Aorta (tissue), 5 donors: ENCODE measurements at regions not wholly inside any gene's neighbourhood (a gene's known extent, or its start where the extent isn't known, plus 50 kb on each side); places are given as distances from the start of the nearest gene placed in this dataset.
"Not testable (repeated sequence)": the region's sequence is repeated elsewhere in the genome, so short reads cannot be mapped to it uniquely, and the experiment has no call there.

Source experiments
- ATAC-seq: fragments of 200-7000 bp; cut with Tn5 transposase; one replicate; pipeline ENCODE4 v1.9.1; 2022; ENCODE audit warnings: moderate library complexity; ENCODE audit not compliant: low FRiP score
- DNase-seq, 2 donors: peaks; one replicate each; pipeline ENCODE4 v3.0.0-alpha.2; 2020
- H3K27ac ChIP-seq, 2 donors: one replicate each; pipeline ENCODE4 v1.5.1; 2013; ENCODE audit warnings: low read length in 2 of 2, mild to moderate bottlenecking in 2 of 2, moderate library complexity in 2 of 2, control low read depth in 1 of 2, inconsistent platforms in 1 of 2, low read depth in 1 of 2
- H3K27me3 ChIP-seq, 2 donors: one replicate each; pipeline ENCODE4 v1.6.1; 2013; ENCODE audit warnings: control low read depth in 1 of 2, low read length in 1 of 2, mild to moderate bottlenecking in 1 of 2, moderate library complexity in 1 of 2; ENCODE audit not compliant: insufficient read depth in 2 of 2, control insufficient read depth in 1 of 2
- H3K36me3 ChIP-seq, 2 donors: one replicate each; pipeline ENCODE4 v1.6.1; 2013; ENCODE audit warnings: control low read depth in 1 of 2, low read length in 1 of 2, mild to moderate bottlenecking in 1 of 2; ENCODE audit not compliant: insufficient read depth in 2 of 2, control insufficient read depth in 1 of 2
- H3K4me1 ChIP-seq, 2 donors: one replicate each; pipeline ENCODE4 v1.6.1; 2013; ENCODE audit warnings: low read length in 2 of 2, control low read depth in 1 of 2, mild to moderate bottlenecking in 1 of 2, moderate library complexity in 1 of 2; ENCODE audit not compliant: insufficient read depth in 2 of 2, control insufficient read depth in 1 of 2
- H3K4me3 ChIP-seq, 2 donors: one replicate each; pipeline ENCODE4 v1.5.1; 2013; ENCODE audit warnings: low read length in 2 of 2, control low read depth in 1 of 2, mild to moderate bottlenecking in 1 of 2
- H3K9me3 ChIP-seq: one replicate; pipeline ENCODE4 v1.6.1; 2013; ENCODE audit warnings: mild to moderate bottlenecking, low read length; ENCODE audit not compliant: control insufficient read depth
- WGBS, 2 donors: extraction: QIAGEN DNeasy Blood & Tissue Kit; methylation state at CpG; one replicate each; pipeline ENCODE4 v1.1.7; 2013; 5-methylcytosine and 5-hydroxymethylcytosine counted together
- intact Hi-C, 2 donors: fragments of 100-400 bp; cut with DNase I; formaldehyde crosslinking; loops; one replicate each; pipeline versions ENCODE4 v1.14.2 to v1.15.0; 2022
- donor health status: healthy with polysubstance abuse.
- donor health status: Bipolar disorder and iron deficiency.
- donor health status: DM: no; HTN: no; CAD: no.
- donor health status: DM: no; HTN: no; CAD: no.
- donor health status: DM: yes; HTN: yes; CAD: no.

DNA sequence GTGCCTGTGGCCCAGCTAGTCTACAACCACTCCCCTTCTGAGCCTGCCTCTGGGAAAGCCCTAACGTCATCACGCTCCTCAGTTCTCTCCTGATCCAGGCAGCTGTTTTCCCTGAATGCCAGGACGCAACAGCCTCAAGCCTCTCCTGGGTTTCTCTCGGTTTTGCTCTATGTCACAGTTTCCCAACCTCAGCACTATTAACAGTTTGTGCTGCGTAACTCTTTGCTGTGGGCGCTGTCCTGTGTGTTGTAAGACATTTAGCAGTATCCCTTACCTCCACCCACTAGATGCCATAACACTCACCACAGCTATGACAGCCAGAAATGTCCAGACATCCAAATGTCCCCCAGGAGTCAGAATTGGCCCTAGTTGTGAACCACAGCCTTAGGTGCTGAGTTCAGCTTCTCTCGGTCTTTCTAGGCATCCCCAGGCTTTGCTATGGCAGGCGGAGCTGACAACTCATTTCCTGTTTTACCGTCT lies 226.3 kb upstream of the NPVF start:
- ATAC-seq = no peak

GRCh38 chr7:25455683-25456251 lies 227.5 kb upstream of the NPVF start:
- no peak for DNase-seq
- Histone ChIP-seq H3K9me3 (no peaks in the 10 kb centered on the region), H3K27ac (peak overlapping the region in 1 of 2 donors; percentile 65), H3K4me3 (no peak overlapping the region), H3K4me1 (peaks cover 0 to 4% of the 10 kb centered on the region in 2 donors), H3K36me3 (no peaks in the 10 kb centered on the region), H3K27me3 (no peaks in the 10 kb centered on the region)
- no peak for ATAC-seq
- intact Hi-C loops = no loop called here
- WGBS, 2 donors = 46 to 76% methylated on average over 10 of the region's 10 CpGs

More for the DNA sequence above, 226.3 kb upstream of the NPVF start:
- H3K4me3 ChIP-seq = no peak overlapping the region
- intact Hi-C loops = no loop called here
- no peaks in the 10 kb centered on the region for H3K9me3 ChIP-seq
- WGBS, 2 donors = 53 to 70% methylated on average over 9 of the region's 9 CpGs
- H3K27ac ChIP-seq = no peak overlapping the region
- DNase-seq = no peak
- no peaks in the 10 kb centered on the region for H3K36me3 ChIP-seq
- H3K4me1 ChIP-seq = peaks cover 0 to 4% of the 10 kb centered on the region in 2 donors
- H3K27me3 ChIP-seq = no peaks in the 10 kb centered on the region

GRCh38 chr7:25456467-25457171 lies 228.3 kb upstream of the NPVF start:
- DNase-seq = peak in 1 of 2 donors; percentile 49
- H3K9me3 ChIP-seq = no peaks in the 10 kb centered on the region
- no peaks in the 10 kb centered on the region for H3K27me3 ChIP-seq
- no peak overlapping the region for H3K4me3 ChIP-seq
- intact Hi-C loops = no loop called here
- peak overlapping the region in 1 of 2 donors; percentile 59 for H3K27ac ChIP-seq
- WGBS, 2 donors = 5 to 8% methylated on average over 8 of the region's 8 CpGs
- no peaks in the 10 kb centered on the region for H3K36me3 ChIP-seq
- peak; percentile 65 for ATAC-seq
- peaks cover 0 to 4% of the 10 kb centered on the region in 2 donors for H3K4me1 ChIP-seq

DNA sequence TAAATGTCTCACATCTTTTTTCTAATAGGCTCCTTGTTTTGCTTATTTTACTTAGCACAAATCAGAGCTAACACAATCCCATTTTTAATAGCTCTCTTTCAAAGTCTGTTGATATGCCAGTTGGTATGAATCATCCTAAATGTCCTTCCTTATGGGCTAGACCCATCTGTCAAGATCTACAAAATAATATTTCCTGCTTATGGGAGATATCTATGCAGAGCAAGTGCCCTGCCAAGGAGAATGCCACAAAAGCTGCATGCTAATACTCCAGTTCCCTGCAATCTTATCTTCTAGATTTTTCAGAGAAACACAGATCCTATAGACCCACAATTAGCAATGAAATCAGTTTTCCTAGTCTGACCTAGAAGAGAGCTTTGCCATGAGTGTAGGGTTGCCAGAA lies 230.8 kb upstream of the NPVF start:
- Histone ChIP-seq H3K4me1 (peaks cover 0 to 4% of the 10 kb centered on the region in 2 donors), H3K36me3 (no peaks in the 10 kb centered on the region), H3K4me3 (no peak overlapping the region), H3K9me3 (no peaks in the 10 kb centered on the region), H3K27ac (no peak overlapping the region), H3K27me3 (no peaks in the 10 kb centered on the region)
- intact Hi-C loops = no loop called here
- ATAC-seq (no peak), DNase-seq (no peak)

- H3K4me1 ChIP-seq = peaks cover 0 to 4% of the 10 kb centered on the region in 2 donors
- no peaks in the 10 kb centered on the region for H3K9me3 ChIP-seq
- no peak overlapping the region for H3K27ac ChIP-seq
- H3K36me3 ChIP-seq = no peaks in the 10 kb centered on the region
- intact Hi-C loops = no loop called here
- H3K27me3 ChIP-seq = no peaks in the 10 kb centered on the region
- WGBS, 2 donors = 66% methylated on average over 5 of the region's 5 CpGs
- no peak for ATAC-seq
- no peak overlapping the region for H3K4me3 ChIP-seq
- DNase-seq = no peak
These were observed 232.1 kb upstream of the NPVF start for GRCh38 chr7:25460433-25460832.

GRCh38 chr7:25469669-25470068 lies 241.4 kb upstream of the NPVF start:
- Histone ChIP-seq H3K4me1 (no peaks in the 10 kb centered on the region), H3K27me3 (no peaks in the 10 kb centered on the region), H3K27ac (no peak overlapping the region), H3K4me3 (no peak overlapping the region), H3K36me3 (no peaks in the 10 kb centered on the region), H3K9me3 (no peaks in the 10 kb centered on the region)
- WGBS, 2 donors = 93% methylated on average over 6 of the region's 6 CpGs
- ATAC-seq (no peak), DNase-seq (no peak)
- intact Hi-C loops = no loop called here

- WGBS, 2 donors = 87 to 93% methylated on average over 9 of the region's 9 CpGs
- no peak overlapping the region for H3K27ac ChIP-seq
- H3K4me3 ChIP-seq = no peak overlapping the region
- intact Hi-C loops = no loop called here
- H3K27me3 ChIP-seq = no peaks in the 10 kb centered on the region
- no peaks in the 10 kb centered on the region for H3K4me1 ChIP-seq
- no peaks in the 10 kb centered on the region for H3K36me3 ChIP-seq
- no peaks in the 10 kb centered on the region for H3K9me3 ChIP-seq
- ATAC-seq = no peak
- no peak for DNase-seq
These were observed 248.7 kb upstream of the NPVF start for GRCh38 chr7:25476863-25477499.

DNA sequence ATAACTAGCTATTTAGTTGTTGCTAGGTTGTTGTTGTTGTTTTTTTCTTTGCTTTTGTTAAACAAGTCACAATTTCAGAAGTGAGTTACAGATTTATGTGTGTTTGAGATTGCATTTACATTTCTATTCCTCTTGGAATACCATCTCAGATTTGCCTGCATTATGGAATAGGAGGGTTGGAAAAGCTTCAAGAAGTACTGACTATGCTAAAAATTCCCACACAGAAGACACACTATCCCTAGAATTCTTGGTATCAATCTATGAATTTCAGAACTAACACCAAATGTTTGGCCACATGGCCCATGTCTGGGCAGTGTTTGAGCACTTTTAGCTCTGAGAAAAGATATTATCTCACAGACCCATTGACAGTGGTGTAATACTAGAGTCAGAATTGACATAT lies 249.9 kb upstream of the NPVF start:
- ATAC-seq, H3K4me1 ChIP-seq, H3K4me3 ChIP-seq, H3K27ac ChIP-seq, H3K9me3 ChIP-seq, DNase-seq, intact Hi-C loops, H3K27me3 ChIP-seq, H3K36me3 ChIP-seq: not testable (repeated sequence)

GRCh38 chr7:25478925-25479324 lies 250.6 kb upstream of the NPVF start:
- Histone ChIP-seq H3K4me3 (no peak overlapping the region), H3K4me1 (no peaks in the 10 kb centered on the region), H3K27ac (no peak overlapping the region), H3K27me3 (no peaks in the 10 kb centered on the region), H3K36me3 (no peaks in the 10 kb centered on the region), H3K9me3 (no peaks in the 10 kb centered on the region)
- ATAC-seq (no peak), DNase-seq (no peak)
- intact Hi-C loops = no loop called here
- 71 to 75% methylated on average over 2 of the region's 2 CpGs for WGBS, 2 donors
